IPS-18a (cell line): ENCODE measurements at regions not wholly inside any gene's neighbourhood (a gene's known extent, or its start where the extent isn't known, plus 50 kb on each side); places are given as distances from the start of the nearest gene placed in this dataset.
"Not testable (repeated sequence)": the region's sequence is repeated elsewhere in the genome, so short reads cannot be mapped to it uniquely, and the experiment has no call there.

Experiments used
- H3K27ac ChIP-seq: one replicate; pipeline ENCODE4 v1.5.1; 2013; ENCODE audit warnings: low read length
- H3K27me3 ChIP-seq: one replicate; pipeline ENCODE4 v1.6.1; 2013; ENCODE audit warnings: mild to moderate bottlenecking, low read length; ENCODE audit not compliant: control insufficient read depth, insufficient read depth
- H3K36me3 ChIP-seq: one replicate; pipeline ENCODE4 v1.6.1; 2013; ENCODE audit warnings: low read depth, low read length; ENCODE audit not compliant: control insufficient read depth
- H3K4me1 ChIP-seq: one replicate; pipeline ENCODE4 v1.6.1; 2013; ENCODE audit warnings: low read depth, low read length; ENCODE audit not compliant: control insufficient read depth
- H3K4me3 ChIP-seq: one replicate; pipeline ENCODE4 v1.5.1; 2013; ENCODE audit warnings: low read length
- H3K9ac ChIP-seq: one replicate; pipeline ENCODE4 v1.6.1; 2013; ENCODE audit warnings: mild to moderate bottlenecking, low read length, moderate library complexity
- H3K9me3 ChIP-seq: one replicate; pipeline ENCODE4 v1.6.1; 2013; ENCODE audit warnings: low read depth, low read length; ENCODE audit not compliant: control insufficient read depth

DNA sequence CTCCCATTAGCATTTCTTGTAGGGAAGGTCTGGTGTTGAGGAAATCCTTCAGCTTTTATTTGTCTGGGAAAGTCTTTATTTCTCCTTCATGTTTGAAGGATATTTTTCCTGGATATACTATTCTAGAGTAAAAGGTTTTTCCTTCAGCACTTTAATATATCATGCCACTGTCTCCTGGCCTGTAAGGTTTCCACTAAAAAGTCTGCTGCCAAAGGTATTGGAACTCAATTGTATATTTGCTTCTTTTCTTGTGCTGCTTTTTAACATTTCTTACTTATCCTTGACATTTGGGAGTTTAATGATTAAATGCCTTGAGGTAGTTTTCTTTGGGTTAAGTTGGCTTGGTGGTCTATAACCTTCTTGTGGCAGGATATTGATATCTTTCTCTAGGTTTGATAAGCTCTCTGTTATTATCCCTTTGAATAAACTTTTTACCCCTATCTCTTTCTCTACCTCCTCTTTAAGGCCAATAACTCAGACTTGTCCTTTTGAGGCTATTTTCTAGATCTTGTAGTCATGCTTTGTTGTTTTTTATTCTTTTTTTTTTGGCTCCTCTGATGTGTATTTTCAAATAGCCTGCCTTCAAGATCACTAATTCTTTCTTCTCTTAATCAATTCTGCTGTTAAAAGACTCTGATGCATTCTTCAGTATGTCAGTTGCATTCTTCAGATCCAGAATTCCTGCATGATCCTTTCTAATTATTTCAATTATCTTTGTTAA lies 225.0 kb upstream of the ZNF217 start:
- Histone ChIP-seq H3K36me3 (no peaks in the 10 kb centered on the region), H3K4me3 (no peak overlapping the region), H3K27ac (no peak overlapping the region), H3K4me1 (peaks cover 6% of the 10 kb centered on the region), H3K9me3 (no peaks in the 10 kb centered on the region), H3K27me3 (no peaks in the 10 kb centered on the region), H3K9ac (no peak overlapping the region)

DNA sequence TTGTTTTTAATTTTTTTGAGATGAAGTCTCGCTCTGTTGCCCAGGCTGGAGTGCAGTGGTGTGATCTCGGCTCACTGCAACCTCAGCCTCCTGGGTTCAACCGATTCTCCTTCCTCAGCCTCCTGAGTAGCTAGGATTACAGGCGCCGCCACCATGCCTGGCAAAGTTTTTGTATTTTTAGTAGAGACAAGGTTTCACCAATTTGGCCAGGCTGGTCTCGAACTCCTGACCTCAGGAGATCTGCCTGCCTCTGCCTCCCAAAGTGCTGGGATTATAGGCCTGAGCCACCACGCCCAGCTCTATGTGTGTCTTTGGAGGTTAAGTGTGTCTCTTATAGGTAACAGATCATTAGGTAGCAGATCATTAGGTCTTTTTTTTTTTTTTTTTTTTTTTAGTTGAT lies 223.9 kb upstream of the ZNF217 start:
- H3K27me3 ChIP-seq, H3K36me3 ChIP-seq, H3K9me3 ChIP-seq, H3K4me1 ChIP-seq, H3K4me3 ChIP-seq, H3K9ac ChIP-seq, H3K27ac ChIP-seq: not testable (repeated sequence)

GRCh38 chr20:53816872-53817398 lies 223.3 kb upstream of the ZNF217 start:
- Histone ChIP-seq H3K4me1 (peaks cover 6% of the 10 kb centered on the region), H3K27me3 (no peaks in the 10 kb centered on the region), H3K27ac (no peak overlapping the region), H3K36me3 (no peaks in the 10 kb centered on the region), H3K9ac (no peak overlapping the region), H3K4me3 (no peak overlapping the region), H3K9me3 (no peaks in the 10 kb centered on the region)

- Histone ChIP-seq H3K27me3 (no peaks in the 10 kb centered on the region), H3K36me3 (no peaks in the 10 kb centered on the region), H3K9ac (no peak overlapping the region), H3K9me3 (no peaks in the 10 kb centered on the region), H3K4me1 (peaks cover 6% of the 10 kb centered on the region), H3K4me3 (no peak overlapping the region), H3K27ac (no peak overlapping the region)
Measured at GRCh38 chr20:53815509-53815908, 221.9 kb upstream of the ZNF217 start.

DNA sequence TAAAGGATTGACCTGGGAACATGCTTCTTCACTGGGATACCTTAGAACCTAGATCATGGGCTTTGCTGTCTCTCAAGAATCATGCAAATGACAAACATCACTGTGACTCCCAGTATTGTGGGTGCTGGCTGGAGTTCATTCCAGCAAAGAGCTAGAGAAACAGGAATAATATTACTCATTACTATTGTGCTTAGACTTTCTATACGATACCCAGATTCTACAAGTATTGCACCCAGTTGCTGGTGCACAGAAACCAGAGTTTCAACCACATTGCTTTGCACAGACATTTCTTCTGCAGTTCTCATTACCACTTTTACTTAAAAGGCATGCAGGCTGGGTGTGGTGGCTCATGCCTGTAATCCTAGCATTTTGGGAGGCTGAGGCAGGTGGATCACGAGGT lies 220.4 kb upstream of the ZNF217 start:
- H3K27ac ChIP-seq, result no peak overlapping the region
- H3K4me1 ChIP-seq, result peaks cover 10% of the 10 kb centered on the region
- no peaks in the 10 kb centered on the region for H3K9me3 ChIP-seq
- H3K27me3 ChIP-seq, result no peaks in the 10 kb centered on the region
- H3K4me3 ChIP-seq, result no peak overlapping the region
- no peak overlapping the region for H3K9ac ChIP-seq
- no peaks in the 10 kb centered on the region for H3K36me3 ChIP-seq

DNA sequence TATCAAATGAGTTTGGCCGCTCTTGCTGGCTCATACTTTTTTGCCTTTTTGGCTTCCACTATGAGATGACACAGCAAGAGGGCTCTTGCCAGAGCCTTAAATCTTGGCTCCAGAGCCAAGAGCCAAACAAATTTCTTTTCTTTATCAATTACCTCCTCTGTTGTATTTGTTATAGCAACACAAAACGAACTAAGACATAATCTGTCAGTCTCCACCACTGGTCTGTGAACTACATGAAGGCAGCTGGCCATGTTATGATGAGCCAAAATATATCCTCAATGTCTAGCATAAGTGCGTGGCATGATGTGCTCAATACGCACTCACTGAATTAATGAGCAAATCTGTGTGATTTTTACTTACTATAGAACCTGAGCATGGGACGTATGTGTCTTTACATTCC lies 220.0 kb upstream of the ZNF217 start:
- Histone ChIP-seq H3K27me3 (no peaks in the 10 kb centered on the region), H3K36me3 (no peaks in the 10 kb centered on the region), H3K4me1 (peaks cover 13% of the 10 kb centered on the region), H3K27ac (no peak overlapping the region), H3K4me3 (no peak overlapping the region), H3K9ac (no peak overlapping the region), H3K9me3 (no peaks in the 10 kb centered on the region)

DNA sequence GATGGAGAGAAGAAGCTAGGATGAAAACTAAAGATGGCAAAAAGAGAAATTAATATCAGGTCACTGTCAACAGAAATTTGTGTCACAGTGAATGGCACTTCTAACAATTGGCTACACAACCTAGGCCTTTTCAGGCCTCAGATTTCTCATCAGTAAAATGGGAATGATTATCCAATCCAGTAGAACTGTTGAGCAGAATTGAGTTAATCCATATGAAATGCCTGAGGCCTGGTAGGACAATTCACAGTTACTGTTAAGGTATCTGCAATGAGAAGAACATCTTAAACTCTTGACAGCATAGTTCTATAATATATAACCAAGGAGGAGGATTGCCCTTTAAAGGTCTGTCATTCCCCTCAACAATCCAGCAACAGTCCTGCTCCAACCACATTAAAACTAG lies 217.9 kb upstream of the ZNF217 start:
- no peak overlapping the region for H3K4me3 ChIP-seq
- H3K4me1 ChIP-seq, result peaks cover 7% of the 10 kb centered on the region
- H3K9me3 ChIP-seq, result no peaks in the 10 kb centered on the region
- H3K27ac ChIP-seq, result no peak overlapping the region
- no peak overlapping the region for H3K9ac ChIP-seq
- no peaks in the 10 kb centered on the region for H3K27me3 ChIP-seq
- H3K36me3 ChIP-seq, result no peaks in the 10 kb centered on the region

- H3K4me1 ChIP-seq, result peaks cover 7% of the 10 kb centered on the region
- no peaks in the 10 kb centered on the region for H3K36me3 ChIP-seq
- no peak overlapping the region for H3K27ac ChIP-seq
- H3K9me3 ChIP-seq, result no peaks in the 10 kb centered on the region
- no peaks in the 10 kb centered on the region for H3K27me3 ChIP-seq
- H3K9ac ChIP-seq, result no peak overlapping the region
- H3K4me3 ChIP-seq, result no peak overlapping the region
Measured at GRCh38 chr20:53810661-53811355, 217.2 kb upstream of the ZNF217 start.

- no peak overlapping the region for H3K27ac ChIP-seq
- H3K9ac ChIP-seq, result no peak overlapping the region
- peaks cover 7% of the 10 kb centered on the region for H3K4me1 ChIP-seq
- H3K9me3 ChIP-seq, result no peaks in the 10 kb centered on the region
- H3K36me3 ChIP-seq, result no peaks in the 10 kb centered on the region
- no peak overlapping the region for H3K4me3 ChIP-seq
- no peaks in the 10 kb centered on the region for H3K27me3 ChIP-seq
Measured at GRCh38 chr20:53809728-53810365, 216.2 kb upstream of the ZNF217 start.

GRCh38 chr20:53809217-53809616 lies 215.6 kb upstream of the ZNF217 start:
- Histone ChIP-seq H3K4me3 (no peak overlapping the region), H3K36me3 (no peaks in the 10 kb centered on the region), H3K9ac (no peak overlapping the region), H3K9me3 (no peaks in the 10 kb centered on the region), H3K27ac (no peak overlapping the region), H3K27me3 (no peaks in the 10 kb centered on the region), H3K4me1 (peaks cover 7% of the 10 kb centered on the region)

DNA sequence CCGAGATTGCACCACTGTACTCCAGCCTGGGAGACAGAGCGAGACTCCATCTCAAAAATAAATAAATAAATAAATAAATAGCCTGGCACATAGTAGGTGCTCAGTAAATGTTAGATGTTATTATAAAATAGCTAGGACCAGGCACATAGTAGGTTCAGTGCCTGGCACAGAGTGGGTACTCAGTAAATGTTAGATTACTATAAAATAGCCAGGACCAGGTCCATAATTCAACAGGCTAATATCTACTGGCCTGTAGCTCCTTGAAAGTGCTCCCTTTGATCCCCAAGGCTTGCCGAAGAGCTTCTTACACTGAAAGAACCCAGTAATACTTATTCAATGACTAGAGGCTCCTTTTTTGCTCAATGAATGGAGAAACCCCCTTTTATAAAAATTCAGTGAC lies 215.1 kb upstream of the ZNF217 start:
- H3K36me3 ChIP-seq, result no peaks in the 10 kb centered on the region
- H3K4me1 ChIP-seq, result peaks cover 7% of the 10 kb centered on the region
- no peaks in the 10 kb centered on the region for H3K27me3 ChIP-seq
- H3K27ac ChIP-seq, result no peak overlapping the region
- H3K9me3 ChIP-seq, result no peaks in the 10 kb centered on the region
- H3K4me3 ChIP-seq, result no peak overlapping the region
- H3K9ac ChIP-seq, result no peak overlapping the region
